ENCODE measurements at regions not wholly inside any gene's neighbourhood (a gene's known extent, or its start where the extent isn't known, plus 50 kb on each side); places are given as distances from the start of the nearest gene placed in this dataset.

DNA sequence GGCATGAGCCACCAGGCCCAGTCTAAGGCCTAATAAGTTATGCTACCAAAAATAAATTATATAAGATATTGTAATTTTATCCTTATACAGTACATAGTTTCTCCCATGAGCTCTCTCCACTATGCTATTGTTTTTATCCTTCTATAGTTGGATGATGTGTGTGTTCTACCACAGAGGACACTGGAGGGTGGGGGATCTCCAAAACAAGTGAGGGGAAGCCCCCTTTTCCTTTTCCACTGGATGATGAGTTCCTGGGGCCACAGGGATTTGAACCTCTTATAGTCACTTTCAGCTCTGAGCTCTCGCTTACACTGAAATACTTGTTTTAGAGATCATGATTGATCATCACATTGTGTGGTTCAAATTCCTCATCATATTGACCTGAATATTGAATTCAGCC, 77.6 kb upstream of the VAV3 start:
- no peak for DNase-seq
- H3K27ac Mint-ChIP-seq: peak overlapping the region in 1 of 2 donors; percentile 4
- ATAC-seq: no peak
- no peak overlapping the region for H3K4me3 Mint-ChIP-seq
- H3K4me1 Mint-ChIP-seq: peaks cover 52% of the 10 kb centered on the region
- H3K27me3 Mint-ChIP-seq: no peaks in the 10 kb centered on the region
- peaks cover 0 to 4% of the 10 kb centered on the region in 2 donors for H3K9me3 Mint-ChIP-seq

DNA sequence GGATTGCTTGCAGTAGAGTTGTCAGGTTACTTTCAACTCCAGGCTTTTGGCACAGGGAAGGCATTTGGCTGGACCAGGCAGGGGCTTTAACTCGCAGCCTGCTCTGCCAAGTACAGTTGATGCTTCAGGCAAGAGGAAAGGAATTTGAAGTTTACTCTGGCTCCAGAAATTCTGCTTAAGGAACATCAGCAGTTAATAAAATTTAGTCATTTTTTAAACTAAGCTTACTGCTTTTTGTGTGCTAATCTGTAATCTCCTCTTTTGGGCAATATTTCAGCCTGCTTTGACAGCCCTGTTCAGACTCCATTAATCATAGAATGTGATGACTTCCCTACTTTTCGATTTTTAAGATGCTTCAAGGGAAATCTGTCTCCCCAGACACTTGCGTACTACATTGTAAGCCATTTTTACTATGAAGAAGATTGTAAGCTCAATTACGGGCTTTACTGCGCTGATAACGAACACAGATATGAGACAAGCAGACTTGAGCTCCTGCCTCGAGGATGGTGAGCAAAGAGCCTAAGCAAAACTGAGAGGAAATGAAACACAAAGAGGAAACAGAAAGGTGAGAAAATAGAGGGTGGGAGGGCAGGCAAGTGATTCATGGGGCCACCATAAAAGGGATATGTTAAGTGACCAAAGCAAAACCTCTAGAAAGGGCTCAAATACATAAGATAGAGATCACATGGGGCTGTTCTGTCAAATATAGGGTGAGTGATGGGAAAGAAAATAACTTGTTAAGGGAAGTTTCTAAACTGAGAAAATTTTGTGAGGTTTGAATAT, 76.6 kb upstream of the VAV3 start:
- DNase-seq (peak in 1 of 2 donors; percentile 35), ATAC-seq (peak; percentile 91)
- Mint-ChIP-seq H3K4me3 (peak overlapping the region; percentile 24 to 46), H3K4me1 (peaks cover 52% of the 10 kb centered on the region), H3K27ac (peak overlapping the region in 1 of 2 donors; percentile 59), H3K9me3 (peaks cover 0 to 4% of the 10 kb centered on the region in 2 donors), H3K27me3 (no peaks in the 10 kb centered on the region)

DNA sequence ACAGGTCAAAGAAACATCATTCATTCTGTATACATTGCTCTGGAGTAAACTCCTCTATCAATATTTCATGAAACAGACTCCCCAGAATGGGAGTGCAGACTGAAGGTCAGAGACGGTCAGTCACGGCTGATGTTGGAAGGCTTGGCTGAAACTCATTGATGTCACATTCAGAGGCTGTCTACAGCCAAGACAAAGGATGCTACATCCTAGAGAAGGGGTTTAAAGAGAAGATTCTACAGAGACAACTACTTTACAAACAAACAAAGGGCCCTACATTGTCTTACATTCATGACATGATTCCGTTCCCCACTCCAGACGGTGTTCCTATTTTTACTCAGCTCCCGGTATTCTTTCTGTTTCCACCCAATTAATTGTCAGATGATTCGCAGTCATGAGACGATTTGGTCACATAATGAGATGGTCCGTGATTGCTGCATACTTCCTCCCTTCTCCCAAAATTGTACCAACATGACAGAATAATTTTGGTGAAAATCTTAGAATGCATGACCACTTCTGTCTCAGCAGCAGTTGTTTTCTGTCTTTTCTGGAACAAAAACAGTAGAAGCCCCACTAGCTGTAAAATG, 73.8 kb upstream of the VAV3 start:
- Mint-ChIP-seq H3K4me1 (peaks cover 27% of the 10 kb centered on the region), H3K27me3 (no peaks in the 10 kb centered on the region), H3K27ac (peak overlapping the region in 1 of 2 donors; percentile 24), H3K9me3 (peaks cover 0 to 4% of the 10 kb centered on the region in 2 donors), H3K4me3 (no peak overlapping the region)
- no peak for ATAC-seq
- no peak for DNase-seq

GRCh38 chr1:108036796-108037562, 72.0 kb upstream of the VAV3 start:
- Mint-ChIP-seq H3K27me3 (no peaks in the 10 kb centered on the region), H3K4me1 (peaks cover 11% of the 10 kb centered on the region), H3K4me3 (no peak overlapping the region), H3K9me3 (no peaks in the 10 kb centered on the region), H3K27ac (no peak overlapping the region)
- ATAC-seq: no peak
- DNase-seq: no peak

GRCh38 chr1:108034396-108034795, 69.4 kb upstream of the VAV3 start:
- ATAC-seq: no peak
- H3K4me1 Mint-ChIP-seq: no peaks in the 10 kb centered on the region
- no peak overlapping the region for H3K27ac Mint-ChIP-seq
- H3K27me3 Mint-ChIP-seq: no peaks in the 10 kb centered on the region
- no peak for DNase-seq
- no peaks in the 10 kb centered on the region for H3K9me3 Mint-ChIP-seq
- H3K4me3 Mint-ChIP-seq: no peak overlapping the region

DNA sequence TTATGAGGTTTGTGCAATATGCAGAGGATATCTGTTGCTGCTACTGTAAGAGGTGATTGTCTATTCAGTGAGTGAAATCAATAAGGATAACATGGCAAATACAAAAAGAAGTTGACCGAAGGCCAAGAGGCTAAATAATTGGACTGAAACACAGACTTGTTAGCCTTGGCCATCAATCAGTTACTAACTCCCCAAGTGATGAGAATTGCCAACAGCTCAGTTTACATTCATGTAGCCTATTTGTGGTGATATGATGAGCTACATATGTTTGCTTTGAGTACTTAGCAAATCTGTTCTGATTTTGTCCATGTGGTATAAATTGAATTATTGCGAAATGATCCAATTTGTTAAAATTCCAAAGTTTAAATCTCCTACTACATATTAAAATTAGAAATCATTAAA, 68.6 kb upstream of the VAV3 start:
- no peak overlapping the region for H3K4me3 Mint-ChIP-seq
- H3K27ac Mint-ChIP-seq: no peak overlapping the region
- no peak for DNase-seq
- H3K4me1 Mint-ChIP-seq: no peaks in the 10 kb centered on the region
- no peaks in the 10 kb centered on the region for H3K9me3 Mint-ChIP-seq
- H3K27me3 Mint-ChIP-seq: no peaks in the 10 kb centered on the region
- ATAC-seq: no peak

- ATAC-seq (no peak), DNase-seq (no peak)
- no peaks in the 10 kb centered on the region for H3K4me1 Mint-ChIP-seq
- H3K27me3 Mint-ChIP-seq: no peaks in the 10 kb centered on the region
- H3K4me3 Mint-ChIP-seq: no peak overlapping the region
- H3K9me3 Mint-ChIP-seq: no peaks in the 10 kb centered on the region
- H3K27ac Mint-ChIP-seq: peak overlapping the region in 1 of 2 donors; percentile 22
Measured at GRCh38 chr1:108028841-108029388, 63.9 kb upstream of the VAV3 start.

DNA sequence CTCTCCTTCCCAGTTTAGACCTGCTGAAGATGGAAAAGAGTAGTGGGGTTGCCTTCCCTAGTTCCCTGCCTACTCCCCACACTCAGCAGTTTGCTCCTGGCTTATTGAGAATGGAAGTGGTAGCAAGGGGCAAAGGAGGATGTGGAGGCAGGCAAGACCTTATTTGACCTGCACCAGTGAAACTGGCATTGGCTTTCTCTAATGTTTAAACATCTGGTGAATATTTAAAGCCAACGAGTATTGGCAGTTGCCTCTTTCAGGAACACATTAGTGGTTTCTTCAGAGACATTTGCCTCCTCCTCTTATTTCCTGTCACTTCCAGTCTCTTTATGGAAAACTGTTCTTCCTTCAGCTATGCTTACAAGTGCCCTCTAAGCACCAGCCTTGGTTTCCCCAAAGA, 62.4 kb upstream of the VAV3 start:
- Mint-ChIP-seq H3K4me1 (no peaks in the 10 kb centered on the region), H3K9me3 (no peaks in the 10 kb centered on the region), H3K27ac (no peak overlapping the region), H3K27me3 (no peaks in the 10 kb centered on the region), H3K4me3 (no peak overlapping the region)
- no peak for ATAC-seq
- DNase-seq: no peak

GRCh38 chr1:108017698-108018097, 52.7 kb upstream of the VAV3 start:
- no peak for ATAC-seq

GRCh38 chr1:108016451-108016920, 51.5 kb upstream of the VAV3 start:
- Mint-ChIP-seq H3K9me3 (no peaks in the 10 kb centered on the region), H3K27ac (no peak overlapping the region), H3K4me3 (no peak overlapping the region), H3K4me1 (peaks cover 5% of the 10 kb centered on the region), H3K27me3 (no peaks in the 10 kb centered on the region)
- ATAC-seq: no peak
- DNase-seq: no peak

More at GRCh38 chr1:108017698-108018097, 52.7 kb upstream of the VAV3 start:
- H3K27ac Mint-ChIP-seq: no peak overlapping the region
- no peak for DNase-seq
- no peaks in the 10 kb centered on the region for H3K27me3 Mint-ChIP-seq
- peaks cover 5% of the 10 kb centered on the region for H3K4me1 Mint-ChIP-seq
- no peaks in the 10 kb centered on the region for H3K9me3 Mint-ChIP-seq
- H3K4me3 Mint-ChIP-seq: no peak overlapping the region

Measured in stimulated activated naive CD8-positive, alpha-beta T cell treated with anti-CD3 and anti-CD28 coated beads, Interleukin-15, amount 100 ng/mL, for 72 hours (primary cell).